D721Med (cell line): ENCODE measurements at regions not wholly inside any gene's neighbourhood (a gene's known extent, or its start where the extent isn't known, plus 50 kb on each side); places are given as distances from the start of the nearest gene placed in this dataset.

Experiments
- DNase-seq: peaks from one replicate; pipeline ENCODE4 v3.0.0; 2011; ENCODE audit warnings: low spot score; ENCODE audit not compliant: insufficient read length
- FAIRE-seq: peaks from 2 replicates; lab custom pipeline; 2011; peaks lifted over from hg19 to GRCh38; lab: Jason Lieb, UNC
- TF ChIP-seq, protein P1 (sequence below): IDR thresholded peaks from 2 replicates; pipeline ENCODE4 v1.5.1; 2012; ENCODE audit warnings: mild to moderate bottlenecking, control low read depth; ENCODE audit not compliant: insufficient read depth; ENCODE audit errors: missing control alignments

DNA sequence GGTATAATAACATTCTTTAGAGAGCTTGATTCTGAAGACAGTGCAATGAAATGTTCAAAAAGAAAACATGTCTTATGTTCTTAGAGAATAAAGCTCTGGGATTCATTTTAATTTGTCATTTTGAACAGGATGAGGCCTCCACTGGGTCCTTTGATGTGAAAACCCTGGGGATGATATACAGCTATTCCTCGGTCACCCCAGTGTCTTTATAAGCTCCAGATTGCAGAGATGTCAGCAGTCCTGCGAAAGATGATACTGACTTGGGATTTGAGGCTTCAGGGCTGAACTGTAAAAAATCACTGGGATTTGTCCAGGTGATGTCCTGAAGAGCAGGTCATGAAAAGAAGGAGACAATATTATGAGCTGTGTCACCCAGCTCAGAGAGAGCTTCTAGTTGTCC, 529.7 kb upstream of the ZNF608 start:
- DNase-seq (no peak), FAIRE-seq (no peak)

DNA sequence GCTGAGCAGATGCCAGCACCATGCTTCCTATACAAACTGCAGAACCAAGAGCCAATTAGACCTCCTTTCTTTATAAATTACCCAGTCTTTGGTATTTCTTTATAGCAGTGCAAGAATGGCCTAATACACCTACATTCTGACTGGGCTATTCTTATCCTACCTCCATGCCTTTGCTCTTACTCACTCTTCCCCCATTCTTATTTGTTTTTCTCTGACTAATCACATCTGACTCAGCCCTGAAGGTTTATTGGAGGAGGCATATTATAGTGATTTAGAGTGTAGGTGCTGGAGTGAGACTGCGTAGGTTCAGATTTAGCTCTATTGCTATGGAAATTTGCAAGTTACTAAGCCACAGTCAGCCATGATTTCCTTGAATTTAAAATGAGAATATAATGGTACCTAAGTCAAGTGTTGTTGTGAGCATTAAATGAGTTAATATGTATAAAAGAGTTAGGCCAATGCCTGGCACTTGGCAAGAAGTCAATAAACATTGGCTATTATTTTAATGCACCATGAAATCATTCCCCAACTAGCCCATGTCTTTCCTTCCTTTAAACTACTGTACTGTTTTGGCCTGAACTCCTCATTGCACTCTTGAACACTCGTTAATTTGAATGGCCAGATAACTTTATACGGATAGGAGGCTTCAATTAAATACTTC, 531.2 kb upstream of the ZNF608 start:
- DNase-seq (no peak), FAIRE-seq (no peak)
- TF ChIP-seq, protein P1, sequence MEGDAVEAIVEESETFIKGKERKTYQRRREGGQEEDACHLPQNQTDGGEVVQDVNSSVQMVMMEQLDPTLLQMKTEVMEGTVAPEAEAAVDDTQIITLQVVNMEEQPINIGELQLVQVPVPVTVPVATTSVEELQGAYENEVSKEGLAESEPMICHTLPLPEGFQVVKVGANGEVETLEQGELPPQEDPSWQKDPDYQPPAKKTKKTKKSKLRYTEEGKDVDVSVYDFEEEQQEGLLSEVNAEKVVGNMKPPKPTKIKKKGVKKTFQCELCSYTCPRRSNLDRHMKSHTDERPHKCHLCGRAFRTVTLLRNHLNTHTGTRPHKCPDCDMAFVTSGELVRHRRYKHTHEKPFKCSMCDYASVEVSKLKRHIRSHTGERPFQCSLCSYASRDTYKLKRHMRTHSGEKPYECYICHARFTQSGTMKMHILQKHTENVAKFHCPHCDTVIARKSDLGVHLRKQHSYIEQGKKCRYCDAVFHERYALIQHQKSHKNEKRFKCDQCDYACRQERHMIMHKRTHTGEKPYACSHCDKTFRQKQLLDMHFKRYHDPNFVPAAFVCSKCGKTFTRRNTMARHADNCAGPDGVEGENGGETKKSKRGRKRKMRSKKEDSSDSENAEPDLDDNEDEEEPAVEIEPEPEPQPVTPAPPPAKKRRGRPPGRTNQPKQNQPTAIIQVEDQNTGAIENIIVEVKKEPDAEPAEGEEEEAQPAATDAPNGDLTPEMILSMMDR: no peak

More for the DNA sequence above, 529.7 kb upstream of the ZNF608 start:
- TF ChIP-seq, protein P1: no peak

DNA sequence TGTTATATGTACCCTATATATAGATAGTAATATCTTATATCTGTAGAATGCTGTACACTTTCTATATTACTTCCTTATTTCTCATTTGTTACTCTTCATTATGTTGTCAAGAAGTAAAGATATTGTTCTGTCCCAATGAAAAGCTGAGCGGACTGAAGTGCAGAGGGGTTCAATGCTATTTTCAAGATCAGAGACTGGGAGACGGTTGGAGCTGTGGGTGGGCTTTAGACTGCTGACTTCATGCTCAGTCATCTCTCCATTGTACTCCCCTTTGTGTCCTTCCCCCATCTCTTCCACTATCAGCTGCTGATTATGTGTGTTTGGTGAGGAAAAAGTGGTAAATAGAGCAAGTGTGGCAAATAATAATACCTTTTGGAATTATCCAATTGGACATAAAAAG, 532.3 kb upstream of the ZNF608 start:
- TF ChIP-seq, protein P1: no peak
- DNase-seq (no peak), FAIRE-seq (no peak)

DNA sequence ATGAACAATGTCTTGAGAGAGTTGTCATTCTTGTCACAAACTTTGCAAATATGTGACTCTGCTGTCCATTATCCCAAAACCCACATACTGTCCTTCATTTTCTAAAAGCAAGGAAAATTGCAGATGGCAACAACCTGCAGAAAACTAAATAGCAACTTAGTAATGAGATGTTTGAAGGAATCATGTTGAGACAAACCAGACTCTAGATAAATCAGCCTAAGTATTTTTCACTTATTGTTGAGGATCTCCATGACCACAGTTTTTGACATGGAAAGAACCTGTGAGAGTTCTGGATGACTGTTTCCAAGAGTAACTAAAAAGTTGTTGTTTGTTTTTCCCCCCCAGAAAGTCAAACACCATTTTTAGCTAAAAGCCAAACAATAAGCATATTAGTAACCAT, 535.2 kb upstream of the ZNF608 start:
- TF ChIP-seq, protein P1: no peak
- FAIRE-seq: no peak
- DNase-seq: no peak

DNA sequence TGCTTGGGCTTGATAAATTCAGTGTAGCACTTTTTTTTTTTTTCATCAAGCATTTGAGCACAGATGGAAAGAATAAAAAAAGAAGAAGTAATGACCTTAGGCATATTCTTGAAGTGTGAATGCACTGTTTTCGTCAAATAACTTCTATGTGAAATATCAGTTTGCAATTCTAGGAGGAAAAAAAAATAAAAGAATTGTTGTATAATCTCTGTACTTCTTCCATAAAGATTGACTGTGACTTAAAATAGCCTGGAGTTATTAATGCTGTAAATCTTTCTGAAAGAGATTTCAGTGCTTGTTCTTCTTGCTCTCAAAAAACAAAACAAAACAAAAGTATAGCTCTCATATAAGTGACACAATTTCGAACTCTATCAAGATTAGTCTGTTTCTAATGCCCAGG, 536.9 kb upstream of the ZNF608 start:
- FAIRE-seq: no peak

DNA sequence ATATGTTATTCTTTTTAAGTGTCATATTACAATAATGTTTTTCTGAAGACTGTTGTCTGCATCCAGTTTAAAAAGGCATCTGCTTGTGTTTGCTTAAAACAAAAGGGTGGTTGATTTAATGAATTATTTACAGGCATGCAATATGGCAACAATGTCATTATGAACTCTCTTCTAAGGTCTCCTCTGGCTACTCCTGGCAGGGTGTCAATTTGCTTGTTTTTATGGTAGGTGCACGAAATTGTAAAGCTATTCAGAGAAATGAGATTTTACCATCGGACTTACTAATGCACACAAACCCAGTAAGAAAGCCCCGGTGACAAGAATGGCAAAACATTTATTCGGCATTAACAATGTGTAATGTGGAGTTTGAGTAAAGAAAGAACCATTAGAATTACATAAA, 539.8 kb upstream of the ZNF608 start:
- TF ChIP-seq, protein P1: no peak
- FAIRE-seq (no peak), DNase-seq (no peak)

More for the DNA sequence above, 536.9 kb upstream of the ZNF608 start:
- TF ChIP-seq, protein P1: no peak
- no peak for DNase-seq

DNA sequence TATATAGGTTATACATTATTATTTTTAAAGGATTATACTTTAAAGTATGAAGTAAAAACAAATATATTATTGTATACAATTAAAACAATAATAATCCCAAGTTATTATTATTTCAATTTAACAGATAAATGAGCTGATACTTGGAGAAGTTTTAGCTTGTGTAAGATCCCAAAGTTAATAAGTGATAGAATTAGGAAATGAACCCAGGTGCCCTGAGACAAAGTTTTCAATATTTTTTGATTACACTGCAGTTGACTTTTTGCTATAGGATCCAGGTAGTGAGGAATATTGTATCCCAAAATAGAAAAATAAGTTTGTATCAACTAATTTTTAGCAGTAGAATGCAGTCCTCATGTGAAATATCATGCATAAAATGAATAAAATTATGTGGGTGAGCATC, 543.2 kb upstream of the ZNF608 start:
- TF ChIP-seq, protein P1: no peak

More for the DNA sequence above, 543.2 kb upstream of the ZNF608 start:
- FAIRE-seq: no peak
- no peak for DNase-seq
